Fibroblast of the aortic adventitia (primary cell): ENCODE measurements at regions not wholly inside any gene's neighbourhood (a gene's known extent, or its start where the extent isn't known, plus 50 kb on each side); places are given as distances from the start of the nearest gene placed in this dataset.

Experiments
- DNase-seq: peaks from one replicate; pipeline ENCODE4 v3.0.0-alpha.2; 2010; ENCODE audit warnings: low read depth
- H3K4me3 ChIP-seq: 2 replicates; pipeline ENCODE4 v1.5.1; 2011; ENCODE audit warnings: low read depth, mild to moderate bottlenecking, control low read depth, low read length, moderate library complexity
- TF ChIP-seq, protein P1 (sequence below): IDR thresholded peaks from 2 replicates; pipeline ENCODE4 v1.5.1; 2011; ENCODE audit warnings: mild to moderate bottlenecking, low read length, control low read depth, inconsistent platforms; ENCODE audit not compliant: insufficient read depth

DNA sequence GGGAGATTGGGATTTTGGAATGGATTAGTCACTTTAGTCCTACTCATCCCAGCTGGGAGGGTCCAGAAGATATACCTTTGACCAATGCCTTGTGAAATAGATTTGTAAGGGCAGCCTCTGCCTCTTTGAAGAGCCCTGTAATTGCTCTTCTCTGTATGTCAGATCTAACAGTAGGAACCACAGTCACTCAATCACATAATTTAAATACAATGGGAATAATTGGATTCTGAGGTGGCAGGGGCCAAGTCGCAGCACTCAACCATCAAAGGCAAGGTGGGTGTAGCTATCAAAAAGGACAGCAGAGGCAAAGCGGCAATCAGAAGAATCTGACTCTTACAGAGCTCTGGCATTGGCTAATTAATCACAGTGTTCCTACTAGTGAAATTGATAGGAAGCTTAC, 650.9 kb upstream of the ANKRD30A start:
- TF ChIP-seq, protein P1, sequence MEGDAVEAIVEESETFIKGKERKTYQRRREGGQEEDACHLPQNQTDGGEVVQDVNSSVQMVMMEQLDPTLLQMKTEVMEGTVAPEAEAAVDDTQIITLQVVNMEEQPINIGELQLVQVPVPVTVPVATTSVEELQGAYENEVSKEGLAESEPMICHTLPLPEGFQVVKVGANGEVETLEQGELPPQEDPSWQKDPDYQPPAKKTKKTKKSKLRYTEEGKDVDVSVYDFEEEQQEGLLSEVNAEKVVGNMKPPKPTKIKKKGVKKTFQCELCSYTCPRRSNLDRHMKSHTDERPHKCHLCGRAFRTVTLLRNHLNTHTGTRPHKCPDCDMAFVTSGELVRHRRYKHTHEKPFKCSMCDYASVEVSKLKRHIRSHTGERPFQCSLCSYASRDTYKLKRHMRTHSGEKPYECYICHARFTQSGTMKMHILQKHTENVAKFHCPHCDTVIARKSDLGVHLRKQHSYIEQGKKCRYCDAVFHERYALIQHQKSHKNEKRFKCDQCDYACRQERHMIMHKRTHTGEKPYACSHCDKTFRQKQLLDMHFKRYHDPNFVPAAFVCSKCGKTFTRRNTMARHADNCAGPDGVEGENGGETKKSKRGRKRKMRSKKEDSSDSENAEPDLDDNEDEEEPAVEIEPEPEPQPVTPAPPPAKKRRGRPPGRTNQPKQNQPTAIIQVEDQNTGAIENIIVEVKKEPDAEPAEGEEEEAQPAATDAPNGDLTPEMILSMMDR = no peak
- H3K4me3 ChIP-seq = no peak overlapping the region
- no peak for DNase-seq

DNA sequence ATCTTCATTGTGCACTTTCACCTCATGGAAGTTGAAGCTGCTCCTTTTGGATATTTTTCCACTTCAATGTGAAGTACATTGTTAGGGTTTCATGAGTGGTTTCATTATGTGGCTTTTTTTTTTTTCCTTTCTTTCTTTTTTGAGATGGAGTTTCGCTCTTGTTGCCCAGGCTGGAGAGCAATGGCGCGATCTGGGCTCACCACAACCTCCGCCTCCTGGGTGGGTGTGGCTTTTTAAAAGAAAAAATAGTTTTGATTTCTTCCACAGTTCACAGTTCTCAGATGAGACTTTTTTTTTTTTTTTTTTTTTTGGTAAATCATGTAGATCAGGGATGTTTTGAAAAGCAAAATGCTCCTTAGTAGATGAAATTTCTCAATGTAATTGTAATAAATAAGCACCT, 652.3 kb upstream of the ANKRD30A start:
- TF ChIP-seq, protein P1 = no peak
- H3K4me3 ChIP-seq = no peak overlapping the region
- no peak for DNase-seq

DNA sequence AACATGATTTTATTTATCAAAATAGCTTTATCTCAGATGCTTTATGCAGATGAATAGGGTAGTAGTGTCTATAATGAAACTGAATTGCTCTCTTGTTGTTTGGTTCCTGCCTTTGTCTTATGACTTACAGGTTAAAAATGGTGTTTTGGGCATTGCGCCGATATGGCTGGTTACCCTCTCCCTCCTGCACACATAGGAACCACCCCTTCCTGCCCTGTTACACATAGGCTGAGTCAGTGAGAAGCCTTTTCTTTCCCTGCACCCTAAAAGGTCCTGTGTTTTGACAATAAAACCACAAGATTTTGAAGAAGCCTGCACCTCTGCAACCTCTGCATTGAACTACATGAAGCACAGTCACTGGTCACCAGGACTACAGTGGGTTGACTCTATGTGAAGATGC, 655.8 kb upstream of the ANKRD30A start:
- DNase-seq = peak; percentile 77
- TF ChIP-seq, protein P1 = no peak
- H3K4me3 ChIP-seq = no peak overlapping the region

DNA sequence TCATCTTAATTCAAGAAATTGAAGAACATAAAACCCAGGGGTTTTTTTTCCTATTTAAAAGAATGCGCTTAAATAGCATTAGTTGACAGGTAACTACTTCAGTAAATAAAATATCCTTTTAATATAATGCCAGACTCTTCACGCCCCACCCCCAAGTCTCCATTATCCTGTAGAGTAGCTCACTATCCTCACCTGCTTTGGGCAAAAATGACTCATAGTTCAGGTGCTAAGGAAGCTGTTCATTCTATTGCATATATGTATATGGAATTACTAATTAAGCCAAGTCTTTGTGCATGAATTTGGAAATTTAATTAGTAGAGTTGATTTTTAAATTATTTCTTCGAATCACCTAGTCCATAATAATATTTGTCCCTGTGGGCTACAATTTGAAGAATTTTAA, 656.8 kb upstream of the ANKRD30A start:
- H3K4me3 ChIP-seq = no peak overlapping the region
- DNase-seq = no peak
- TF ChIP-seq, protein P1 = no peak

DNA sequence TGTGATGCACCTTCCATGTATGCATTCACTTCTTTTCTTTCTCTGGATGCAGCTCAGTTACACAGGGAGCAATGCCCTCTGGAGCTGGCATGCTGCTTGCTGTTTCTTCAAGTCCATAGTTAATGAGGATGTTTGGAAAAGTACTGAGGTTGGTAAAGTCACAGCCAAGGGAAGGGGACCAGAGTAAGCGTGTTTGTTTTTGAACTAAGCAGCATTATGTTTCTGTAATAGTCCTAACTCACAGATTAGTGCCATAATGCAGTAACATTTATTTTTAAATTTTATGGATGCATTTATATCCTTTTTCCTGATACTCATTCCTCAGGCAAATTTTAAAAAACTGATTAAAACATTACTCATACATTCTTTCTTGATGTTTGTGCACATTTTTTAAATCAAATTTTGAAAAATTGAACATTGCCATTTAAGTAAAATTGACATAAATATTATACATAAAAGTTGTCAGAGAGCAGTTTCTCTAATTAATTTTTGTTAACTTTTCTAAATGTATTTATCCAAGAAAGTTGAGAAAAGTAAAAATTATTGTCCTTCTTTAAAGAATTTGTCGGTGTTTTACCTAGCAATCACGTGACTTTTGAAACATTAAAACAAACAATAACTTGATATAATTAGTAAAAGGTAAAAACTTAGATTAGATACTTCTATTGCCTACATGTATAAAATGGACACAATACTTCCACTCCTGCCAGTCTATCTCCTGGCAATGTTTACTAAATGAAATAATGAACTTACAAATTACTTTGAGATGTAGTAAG, 659.6 kb upstream of the ANKRD30A start:
- H3K4me3 ChIP-seq = no peak overlapping the region
- TF ChIP-seq, protein P1 = no peak
- DNase-seq = no peak

DNA sequence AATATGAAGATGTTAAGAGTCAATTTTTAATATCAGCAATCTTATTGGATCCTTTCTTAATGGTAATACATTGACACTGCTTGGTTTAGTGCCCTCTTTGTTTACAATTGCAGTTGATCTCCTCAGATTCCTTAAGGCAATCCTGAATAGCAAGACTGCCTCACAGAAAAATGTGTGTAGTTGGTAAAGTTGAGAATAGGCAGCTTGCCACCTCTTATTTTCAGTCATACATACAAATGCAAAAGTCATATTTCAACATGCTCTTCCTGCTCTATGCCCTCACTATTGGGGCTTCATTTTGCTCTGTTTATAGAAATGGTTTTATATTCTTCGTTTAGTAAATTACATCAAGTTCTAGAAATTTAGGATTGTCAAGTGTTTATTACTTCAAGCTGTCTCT, 661.1 kb upstream of the ANKRD30A start:
- DNase-seq = no peak
- H3K4me3 ChIP-seq = no peak overlapping the region
- TF ChIP-seq, protein P1 = no peak

DNA sequence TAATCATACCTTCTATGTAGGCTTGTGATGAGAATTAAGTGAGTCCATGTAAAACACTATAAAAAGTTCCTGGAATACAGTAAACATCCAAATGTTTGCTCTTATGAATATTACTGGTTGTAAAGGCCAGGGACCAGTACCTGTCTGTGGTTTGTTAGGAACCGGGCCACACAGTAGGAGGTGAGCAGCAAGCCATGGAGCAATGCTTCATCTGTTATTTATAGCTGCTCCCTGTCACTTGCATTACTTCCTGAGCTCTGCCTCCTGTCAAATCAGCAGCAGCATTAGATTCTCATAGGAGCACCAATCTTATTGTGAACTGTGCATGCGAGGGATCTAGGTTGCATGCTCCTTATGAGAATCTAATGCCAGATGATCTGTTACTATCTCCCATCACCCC, 662.0 kb upstream of the ANKRD30A start:
- TF ChIP-seq, protein P1 = no peak
- no peak for DNase-seq
- no peak overlapping the region for H3K4me3 ChIP-seq
